ENCODE measurements at regions not wholly inside any gene's neighbourhood (a gene's known extent, or its start where the extent isn't known, plus 50 kb on each side); places are given as distances from the start of the nearest gene placed in this dataset.

DNA sequence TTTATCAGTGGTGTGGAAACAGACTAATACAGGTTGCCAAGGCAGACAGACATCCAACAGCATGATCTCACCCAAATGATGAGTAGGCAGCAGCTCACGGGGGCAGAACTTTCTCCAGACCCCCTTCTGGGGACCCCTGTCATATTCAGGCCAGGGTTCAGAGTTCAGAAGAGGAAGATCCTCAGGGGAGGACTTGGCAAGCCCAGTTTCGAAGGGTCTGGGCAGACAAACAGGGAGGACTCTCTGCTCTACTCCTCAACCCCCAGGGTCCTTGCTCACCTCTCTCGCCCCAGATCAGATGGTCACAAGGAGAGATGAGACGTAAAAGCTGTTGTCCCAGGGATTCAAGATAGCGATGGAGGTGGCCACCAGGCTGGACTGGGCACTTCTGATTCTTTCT, 215.1 kb upstream of the MVB12B start:
- Histone ChIP-seq H3K4me1 (ENCODE audit: control insufficient read depth in 1 of 2, extremely low read depth in 1 of 2, insufficient read depth in 2 of 2, low read length in 2 of 2) (no peaks in the 10 kb centered on the region), H3K27me3 (replicated peaks in 1 of 2; ENCODE audit: control insufficient read depth in 2 of 2, extremely low read depth in 1 of 2, insufficient read depth in 2 of 2, low read length in 1 of 2) (peaks cover 3 to 36% of the 10 kb centered on the region in 2 experiments), H3K36me3 (ENCODE audit: control insufficient read depth in 2 of 2, extremely low read depth in 1 of 2, insufficient read depth in 1 of 2, low read length in 1 of 2) (no peaks in the 10 kb centered on the region), H3K4me3 (ENCODE audit: control insufficient read depth in 1 of 2, extremely low read depth in 1 of 2, low read length in 1 of 2) (no peak overlapping the region), H3K27ac (ENCODE audit: low read length) (no peak overlapping the region), H3K9me3 (no peaks in the 10 kb centered on the region)
- DNase-seq (no peak), ATAC-seq (replicated peaks in 1 of 4) (no peak)
- no peaks in the 10 kb centered on the region for H3K4me1 Mint-ChIP-seq
- ChIA-PET POLR2A (no interaction called here), CTCF (no interaction called here)
- no peak overlapping the region for H3K27ac Mint-ChIP-seq
- no peaks in the 10 kb centered on the region for H3K36me3 Mint-ChIP-seq
- H3K27me3 Mint-ChIP-seq: peaks cover 33 to 35% of the 10 kb centered on the region in 2 donors
- no peak overlapping the region for H3K4me3 Mint-ChIP-seq
- H3K9me3 Mint-ChIP-seq: no peaks in the 10 kb centered on the region
- WGBS (ENCODE audit: insufficient coverage): 83% methylated on average over 5 of the region's 5 CpGs

DNA sequence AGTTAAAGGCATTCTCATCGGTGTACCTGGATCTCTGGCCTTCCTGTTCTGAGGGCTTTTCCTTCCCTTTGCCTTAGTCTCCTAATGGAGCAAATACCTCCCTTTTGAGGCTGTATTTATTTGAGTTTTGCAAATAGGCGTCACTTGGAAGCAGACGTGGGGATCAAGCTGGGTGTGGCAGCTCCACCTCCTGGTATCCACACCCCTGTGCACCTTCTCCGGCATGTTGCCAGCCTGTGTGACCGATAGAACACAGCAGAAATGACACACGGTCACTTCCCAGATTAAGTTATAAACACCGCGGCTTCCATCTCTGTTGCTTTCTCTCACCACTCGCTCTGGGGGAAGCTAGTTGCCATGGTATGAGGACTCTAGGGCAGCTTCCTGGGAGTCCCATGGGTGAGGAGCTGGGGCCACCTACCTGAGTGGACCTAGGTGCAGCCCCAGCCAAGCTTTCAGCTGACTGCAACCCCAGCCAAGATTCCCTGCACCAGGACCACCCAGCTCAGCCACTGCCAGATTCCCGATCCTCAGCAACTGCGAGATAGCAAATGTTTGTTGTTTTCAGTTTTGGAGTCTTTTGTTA, 214.4 kb upstream of the MVB12B start:
- H3K36me3 ChIP-seq (ENCODE audit: control insufficient read depth in 2 of 2, extremely low read depth in 1 of 2, insufficient read depth in 1 of 2, low read length in 1 of 2): no peaks in the 10 kb centered on the region
- Mint-ChIP-seq H3K27me3 (peaks cover 27 to 36% of the 10 kb centered on the region in 2 donors), H3K4me1 (no peaks in the 10 kb centered on the region), H3K4me3 (no peak overlapping the region), H3K9me3 (no peaks in the 10 kb centered on the region), H3K36me3 (no peaks in the 10 kb centered on the region), H3K27ac (no peak overlapping the region)
- H3K4me3 ChIP-seq (ENCODE audit: control insufficient read depth in 1 of 2, extremely low read depth in 1 of 2, low read length in 1 of 2): no peak overlapping the region
- ChIA-PET POLR2A (no interaction called here), CTCF (no interaction called here)
- no peak for ATAC-seq (replicated peaks in 1 of 4)
- no peaks in the 10 kb centered on the region for H3K9me3 ChIP-seq
- no peak overlapping the region for H3K27ac ChIP-seq (ENCODE audit: low read length)
- peaks cover 3 to 34% of the 10 kb centered on the region in 2 experiments for H3K27me3 ChIP-seq (replicated peaks in 1 of 2; ENCODE audit: control insufficient read depth in 2 of 2, extremely low read depth in 1 of 2, insufficient read depth in 2 of 2, low read length in 1 of 2)
- DNase-seq: no peak
- WGBS (ENCODE audit: insufficient coverage): 79% methylated on average over 3 of the region's 11 CpGs
- no peaks in the 10 kb centered on the region for H3K4me1 ChIP-seq (ENCODE audit: control insufficient read depth in 1 of 2, extremely low read depth in 1 of 2, insufficient read depth in 2 of 2, low read length in 2 of 2)

DNA sequence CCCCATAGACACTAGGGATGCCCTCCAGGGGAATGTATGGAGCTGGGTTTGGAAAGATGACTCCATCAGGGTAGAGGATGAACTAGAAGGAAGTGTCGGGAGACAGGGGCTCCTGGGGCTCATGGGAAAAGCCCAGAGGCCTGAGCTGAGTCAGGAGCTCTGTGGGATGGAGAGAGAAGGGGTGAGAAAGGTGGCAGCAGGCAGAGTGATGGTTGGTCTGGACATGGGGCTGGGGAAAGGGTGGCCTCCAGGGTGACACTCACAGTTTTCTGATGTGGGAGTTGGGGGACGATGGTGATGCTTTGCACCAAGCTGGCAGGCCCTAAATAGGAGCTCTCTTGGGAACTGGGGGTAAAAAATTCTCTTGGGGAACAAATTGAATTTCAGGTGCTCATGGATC, 213.5 kb upstream of the MVB12B start:
- H3K4me3 Mint-ChIP-seq: no peak overlapping the region
- Histone ChIP-seq H3K4me1 (ENCODE audit: control insufficient read depth in 1 of 2, extremely low read depth in 1 of 2, insufficient read depth in 2 of 2, low read length in 2 of 2) (no peaks in the 10 kb centered on the region), H3K36me3 (ENCODE audit: control insufficient read depth in 2 of 2, extremely low read depth in 1 of 2, insufficient read depth in 1 of 2, low read length in 1 of 2) (no peaks in the 10 kb centered on the region), H3K4me3 (ENCODE audit: control insufficient read depth in 1 of 2, extremely low read depth in 1 of 2, low read length in 1 of 2) (no peak overlapping the region), H3K27me3 (replicated peaks in 1 of 2; ENCODE audit: control insufficient read depth in 2 of 2, extremely low read depth in 1 of 2, insufficient read depth in 2 of 2, low read length in 1 of 2) (peaks cover 3 to 39% of the 10 kb centered on the region in 2 experiments), H3K9me3 (no peaks in the 10 kb centered on the region), H3K27ac (ENCODE audit: low read length) (no peak overlapping the region)
- peaks cover 29 to 37% of the 10 kb centered on the region in 2 donors for H3K27me3 Mint-ChIP-seq
- no peaks in the 10 kb centered on the region for H3K4me1 Mint-ChIP-seq
- WGBS (ENCODE audit: insufficient coverage): 43% methylated on average over 1 of the region's 2 CpGs
- ChIA-PET CTCF (no interaction called here), POLR2A (no interaction called here)
- H3K9me3 Mint-ChIP-seq: no peaks in the 10 kb centered on the region
- H3K36me3 Mint-ChIP-seq: no peaks in the 10 kb centered on the region
- no peak overlapping the region for H3K27ac Mint-ChIP-seq
- DNase-seq: no peak
- no peak for ATAC-seq (replicated peaks in 1 of 4)

DNA sequence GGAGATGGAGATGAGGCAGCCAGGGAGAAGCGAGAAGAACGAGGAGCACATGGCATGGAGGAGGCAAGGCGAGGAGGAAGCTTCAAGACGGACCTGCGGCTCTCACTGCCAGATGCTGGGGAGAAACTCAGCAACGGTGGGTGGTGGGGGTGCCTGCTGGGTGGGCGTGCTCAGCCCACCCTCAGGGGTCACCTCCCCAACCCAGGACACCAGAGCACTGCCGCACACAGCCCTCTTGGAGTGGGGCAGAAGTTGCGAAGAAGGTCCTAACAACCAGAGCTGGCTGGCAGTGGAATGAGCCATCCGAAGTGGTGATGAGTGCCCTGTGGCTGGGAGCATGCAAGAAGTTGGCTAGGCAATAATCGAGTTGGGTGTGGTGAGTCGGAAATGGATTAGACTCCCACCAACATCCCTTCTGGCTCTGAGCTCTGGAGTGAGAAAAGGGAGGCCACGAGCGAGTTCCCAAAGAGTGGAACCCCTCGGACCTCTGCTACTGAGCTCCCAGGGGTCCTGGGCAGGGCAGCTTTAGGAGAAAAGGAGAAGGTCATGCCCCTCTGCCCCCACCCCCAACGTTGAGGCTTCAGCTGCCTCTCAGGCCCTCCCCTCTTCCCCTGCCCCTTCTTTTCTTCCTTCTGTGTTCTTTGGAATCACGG, 212.7 kb upstream of the MVB12B start:
- ATAC-seq (replicated peaks in 1 of 4): no peak
- Mint-ChIP-seq H3K36me3 (no peaks in the 10 kb centered on the region), H3K9me3 (no peaks in the 10 kb centered on the region), H3K4me3 (no peak overlapping the region), H3K4me1 (no peaks in the 10 kb centered on the region), H3K27me3 (peaks cover 25 to 31% of the 10 kb centered on the region in 2 donors), H3K27ac (no peak overlapping the region)
- Histone ChIP-seq H3K9me3 (no peaks in the 10 kb centered on the region), H3K27me3 (replicated peaks in 1 of 2; ENCODE audit: control insufficient read depth in 2 of 2, extremely low read depth in 1 of 2, insufficient read depth in 2 of 2, low read length in 1 of 2) (peaks cover 0 to 36% of the 10 kb centered on the region in 2 experiments), H3K4me1 (ENCODE audit: control insufficient read depth in 1 of 2, extremely low read depth in 1 of 2, insufficient read depth in 2 of 2, low read length in 2 of 2) (no peaks in the 10 kb centered on the region), H3K4me3 (ENCODE audit: control insufficient read depth in 1 of 2, extremely low read depth in 1 of 2, low read length in 1 of 2) (no peak overlapping the region), H3K27ac (ENCODE audit: low read length) (no peak overlapping the region), H3K36me3 (ENCODE audit: control insufficient read depth in 2 of 2, extremely low read depth in 1 of 2, insufficient read depth in 1 of 2, low read length in 1 of 2) (no peaks in the 10 kb centered on the region)
- POLR2A ChIA-PET: no interaction called here
- 67% methylated on average over 6 of the region's 17 CpGs for WGBS (ENCODE audit: insufficient coverage)
- CTCF ChIA-PET: no interaction called here
- DNase-seq: no peak

- H3K4me1 Mint-ChIP-seq: no peaks in the 10 kb centered on the region
- peaks cover 0 to 36% of the 10 kb centered on the region in 2 experiments for H3K27me3 ChIP-seq (replicated peaks in 1 of 2; ENCODE audit: control insufficient read depth in 2 of 2, extremely low read depth in 1 of 2, insufficient read depth in 2 of 2, low read length in 1 of 2)
- ATAC-seq (replicated peaks in 1 of 4) (no peak), DNase-seq (no peak)
- H3K36me3 ChIP-seq (ENCODE audit: control insufficient read depth in 2 of 2, extremely low read depth in 1 of 2, insufficient read depth in 1 of 2, low read length in 1 of 2): no peaks in the 10 kb centered on the region
- H3K4me3 ChIP-seq (ENCODE audit: control insufficient read depth in 1 of 2, extremely low read depth in 1 of 2, low read length in 1 of 2): no peak overlapping the region
- no peak overlapping the region for H3K27ac Mint-ChIP-seq
- no peaks in the 10 kb centered on the region for H3K4me1 ChIP-seq (ENCODE audit: control insufficient read depth in 1 of 2, extremely low read depth in 1 of 2, insufficient read depth in 2 of 2, low read length in 2 of 2)
- WGBS (ENCODE audit: insufficient coverage): 33% methylated on average over 3 of the region's 10 CpGs
- H3K4me3 Mint-ChIP-seq: no peak overlapping the region
- ChIA-PET POLR2A (no interaction called here), CTCF (no interaction called here)
- no peaks in the 10 kb centered on the region for H3K36me3 Mint-ChIP-seq
- H3K27me3 Mint-ChIP-seq: peaks cover 20 to 27% of the 10 kb centered on the region in 2 donors
- H3K27ac ChIP-seq (ENCODE audit: low read length): no peak overlapping the region
- H3K9me3 Mint-ChIP-seq: no peaks in the 10 kb centered on the region
- no peaks in the 10 kb centered on the region for H3K9me3 ChIP-seq
Observed at GRCh38 chr9:126114409-126114760, 212.2 kb upstream of the MVB12B start.

- Histone ChIP-seq H3K4me3 (ENCODE audit: control insufficient read depth in 1 of 2, extremely low read depth in 1 of 2, low read length in 1 of 2) (no peak overlapping the region), H3K27me3 (replicated peaks in 1 of 2; ENCODE audit: control insufficient read depth in 2 of 2, extremely low read depth in 1 of 2, insufficient read depth in 2 of 2, low read length in 1 of 2) (peaks cover 0 to 37% of the 10 kb centered on the region in 2 experiments), H3K27ac (ENCODE audit: low read length) (no peak overlapping the region), H3K36me3 (ENCODE audit: control insufficient read depth in 2 of 2, extremely low read depth in 1 of 2, insufficient read depth in 1 of 2, low read length in 1 of 2) (no peaks in the 10 kb centered on the region), H3K9me3 (no peaks in the 10 kb centered on the region), H3K4me1 (ENCODE audit: control insufficient read depth in 1 of 2, extremely low read depth in 1 of 2, insufficient read depth in 2 of 2, low read length in 2 of 2) (no peaks in the 10 kb centered on the region)
- Mint-ChIP-seq H3K27ac (no peak overlapping the region), H3K36me3 (no peaks in the 10 kb centered on the region), H3K27me3 (peaks cover 22 to 27% of the 10 kb centered on the region in 2 donors), H3K4me3 (no peak overlapping the region), H3K9me3 (no peaks in the 10 kb centered on the region), H3K4me1 (no peaks in the 10 kb centered on the region)
- DNase-seq (no peak), ATAC-seq (replicated peaks in 1 of 4) (no peak)
- CTCF ChIA-PET: no interaction called here
- WGBS (ENCODE audit: insufficient coverage): 87% methylated on average over 10 of the region's 12 CpGs
- POLR2A ChIA-PET: no interaction called here
Observed at GRCh38 chr9:126114850-126115460, 211.7 kb upstream of the MVB12B start.
